ENCODE measurements at regions not wholly inside any gene's neighbourhood (a gene's known extent, or its start where the extent isn't known, plus 50 kb on each side); places are given as distances from the start of the nearest gene placed in this dataset.
A peak's percentile ranks its signal among the peaks of the same experiment; 100 is the strongest.

DNA sequence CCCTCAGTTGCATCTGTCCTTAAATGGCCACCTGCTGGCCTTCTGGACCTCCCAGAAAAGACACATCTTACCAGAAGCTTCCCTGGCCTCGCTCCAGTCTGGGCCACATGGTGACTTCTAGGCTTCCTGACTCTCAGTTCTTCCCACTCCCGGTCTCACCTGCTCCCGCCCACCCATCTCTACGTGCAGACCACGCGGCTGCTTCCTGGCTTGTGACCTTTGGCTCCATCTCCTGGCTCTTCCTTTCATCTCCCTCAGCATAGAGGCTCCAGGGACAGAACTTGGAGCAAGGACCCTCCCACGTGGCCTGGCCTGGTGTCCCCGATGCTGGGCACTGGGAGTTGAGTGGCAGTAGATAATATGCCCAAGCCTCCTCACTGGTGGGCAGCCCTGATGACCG, 124.9 kb upstream of the IRF2BP2 start (continued):
- TF ChIP-seq REST (IDR thresholded peaks at IDR 0.05; ENCODE audit: borderline replicate concordance in 1 of 2, low read depth in 1 of 2, low read length in 2 of 2) (no peak), SPEN (CRISPR knock-in tag; IDR thresholded peaks at IDR 0.05; ENCODE audit: low read depth) (peak; percentile 46; the same call in 1 of the 2 replicates), HDAC2 (CRISPR knock-in tag; IDR thresholded peaks at IDR 0.05) (peak; percentile 73), FOXO1 (CRISPR knock-in tag; IDR thresholded peaks at IDR 0.05) (no peak), FUBP1 (CRISPR knock-in tag; IDR thresholded peaks at IDR 0.05; ENCODE audit: borderline replicate concordance) (no peak), TGIF2 (CRISPR knock-in tag; IDR thresholded peaks at IDR 0.05) (peak; percentile 89), ETV5 (CRISPR knock-in tag; IDR thresholded peaks at IDR 0.05; ENCODE audit: borderline replicate concordance) (peak; percentile 88), ZNF883 (CRISPR knock-in tag; IDR thresholded peaks at IDR 0.05; ENCODE audit: not compliant biosample characterization) (no peak), SMAD1 (CRISPR knock-in tag; IDR thresholded peaks at IDR 0.05; ENCODE audit: borderline replicate concordance, low read depth) (no peak)
- TF ChIP-seq, protein P1, sequence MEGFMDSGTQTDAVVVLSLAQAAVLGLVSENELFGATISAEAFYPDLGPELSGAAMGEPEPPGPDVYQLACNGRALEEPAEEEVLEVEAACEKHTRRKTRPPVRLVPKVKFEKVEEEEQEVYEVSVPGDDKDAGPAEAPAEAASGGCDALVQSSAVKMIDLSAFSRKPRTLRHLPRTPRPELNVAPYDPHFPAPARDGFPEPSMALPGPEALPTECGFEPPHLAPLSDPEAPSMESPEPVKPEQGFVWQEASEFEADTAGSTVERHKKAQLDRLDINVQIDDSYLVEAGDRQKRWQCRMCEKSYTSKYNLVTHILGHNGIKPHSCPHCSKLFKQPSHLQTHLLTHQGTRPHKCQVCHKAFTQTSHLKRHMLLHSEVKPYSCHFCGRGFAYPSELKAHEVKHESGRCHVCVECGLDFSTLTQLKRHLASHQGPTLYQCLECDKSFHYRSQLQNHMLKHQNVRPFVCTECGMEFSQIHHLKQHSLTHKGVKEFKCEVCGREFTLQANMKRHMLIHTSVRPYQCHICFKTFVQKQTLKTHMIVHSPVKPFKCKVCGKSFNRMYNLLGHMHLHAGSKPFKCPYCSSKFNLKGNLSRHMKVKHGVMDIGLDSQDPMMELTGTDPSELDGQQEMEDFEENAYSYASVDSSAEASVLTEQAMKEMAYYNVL (CRISPR knock-in tag; IDR thresholded peaks at IDR 0.05; ENCODE audit: borderline replicate concordance), result no peak
- TF ChIP-seq, protein P2, sequence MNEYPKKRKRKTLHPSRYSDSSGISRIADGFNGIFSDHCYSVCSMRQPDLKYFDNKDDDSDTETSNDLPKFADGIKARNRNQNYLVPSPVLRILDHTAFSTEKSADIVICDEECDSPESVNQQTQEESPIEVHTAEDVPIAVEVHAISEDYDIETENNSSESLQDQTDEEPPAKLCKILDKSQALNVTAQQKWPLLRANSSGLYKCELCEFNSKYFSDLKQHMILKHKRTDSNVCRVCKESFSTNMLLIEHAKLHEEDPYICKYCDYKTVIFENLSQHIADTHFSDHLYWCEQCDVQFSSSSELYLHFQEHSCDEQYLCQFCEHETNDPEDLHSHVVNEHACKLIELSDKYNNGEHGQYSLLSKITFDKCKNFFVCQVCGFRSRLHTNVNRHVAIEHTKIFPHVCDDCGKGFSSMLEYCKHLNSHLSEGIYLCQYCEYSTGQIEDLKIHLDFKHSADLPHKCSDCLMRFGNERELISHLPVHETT (CRISPR knock-in tag; conservative IDR thresholded peaks at IDR 0.05), result 0 out of 2 replicates have a peak, but pooled peaks have one; percentile 61
- TF ChIP-seq, protein P3, sequence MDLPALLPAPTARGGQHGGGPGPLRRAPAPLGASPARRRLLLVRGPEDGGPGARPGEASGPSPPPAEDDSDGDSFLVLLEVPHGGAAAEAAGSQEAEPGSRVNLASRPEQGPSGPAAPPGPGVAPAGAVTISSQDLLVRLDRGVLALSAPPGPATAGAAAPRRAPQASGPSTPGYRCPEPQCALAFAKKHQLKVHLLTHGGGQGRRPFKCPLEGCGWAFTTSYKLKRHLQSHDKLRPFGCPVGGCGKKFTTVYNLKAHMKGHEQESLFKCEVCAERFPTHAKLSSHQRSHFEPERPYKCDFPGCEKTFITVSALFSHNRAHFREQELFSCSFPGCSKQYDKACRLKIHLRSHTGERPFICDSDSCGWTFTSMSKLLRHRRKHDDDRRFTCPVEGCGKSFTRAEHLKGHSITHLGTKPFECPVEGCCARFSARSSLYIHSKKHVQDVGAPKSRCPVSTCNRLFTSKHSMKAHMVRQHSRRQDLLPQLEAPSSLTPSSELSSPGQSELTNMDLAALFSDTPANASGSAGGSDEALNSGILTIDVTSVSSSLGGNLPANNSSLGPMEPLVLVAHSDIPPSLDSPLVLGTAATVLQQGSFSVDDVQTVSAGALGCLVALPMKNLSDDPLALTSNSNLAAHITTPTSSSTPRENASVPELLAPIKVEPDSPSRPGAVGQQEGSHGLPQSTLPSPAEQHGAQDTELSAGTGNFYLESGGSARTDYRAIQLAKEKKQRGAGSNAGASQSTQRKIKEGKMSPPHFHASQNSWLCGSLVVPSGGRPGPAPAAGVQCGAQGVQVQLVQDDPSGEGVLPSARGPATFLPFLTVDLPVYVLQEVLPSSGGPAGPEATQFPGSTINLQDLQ (CRISPR knock-in tag; IDR thresholded peaks at IDR 0.05), result no peak
